HG03135 (cell line): ENCODE measurements at regions not wholly inside any gene's neighbourhood (a gene's known extent, or its start where the extent isn't known, plus 50 kb on each side); places are given as distances from the start of the nearest gene placed in this dataset.

Experiments
- ATAC-seq: cut with Tn5 transposase; IDR thresholded peaks from one replicate; pipeline ENCODE4 v1.9.1; 2021; ENCODE audit warnings: mild to moderate bottlenecking, moderate library complexity; ENCODE audit not compliant: unreplicated experiment

DNA sequence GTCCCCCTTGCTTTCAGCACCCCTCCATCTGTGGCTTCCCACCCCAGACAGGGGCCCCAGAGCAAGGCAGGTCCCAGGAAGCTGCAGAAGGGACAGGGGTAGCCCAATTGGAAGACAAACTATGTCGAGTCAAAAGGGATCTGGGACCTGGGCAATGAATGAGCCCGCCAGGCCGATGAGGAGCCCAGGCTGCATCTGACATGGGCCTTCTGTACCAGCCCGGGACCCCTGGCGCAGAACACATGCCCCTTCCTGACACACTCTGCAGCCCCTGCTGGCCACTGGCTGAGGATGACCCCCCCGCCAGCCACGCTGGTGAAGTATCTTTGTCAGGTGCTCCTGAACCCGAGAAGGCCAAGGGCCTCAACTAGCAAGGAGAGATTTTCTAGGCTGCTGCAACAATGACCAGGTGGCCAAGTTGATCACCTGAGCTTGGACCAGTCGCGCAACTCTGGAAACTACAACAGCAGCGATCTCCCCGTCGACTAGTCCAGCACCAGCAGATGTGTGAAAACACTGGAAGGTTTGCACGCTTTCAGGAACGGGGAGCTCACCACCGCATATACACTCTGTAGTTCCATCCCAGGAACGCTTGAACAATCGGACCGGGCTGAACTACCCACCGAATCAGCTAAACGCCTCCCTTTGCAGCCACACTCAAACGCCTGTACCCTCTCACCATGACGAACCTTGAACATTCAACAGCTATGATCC is 119.0 kb downstream of the NCOR2 start:
- no peak for ATAC-seq

DNA sequence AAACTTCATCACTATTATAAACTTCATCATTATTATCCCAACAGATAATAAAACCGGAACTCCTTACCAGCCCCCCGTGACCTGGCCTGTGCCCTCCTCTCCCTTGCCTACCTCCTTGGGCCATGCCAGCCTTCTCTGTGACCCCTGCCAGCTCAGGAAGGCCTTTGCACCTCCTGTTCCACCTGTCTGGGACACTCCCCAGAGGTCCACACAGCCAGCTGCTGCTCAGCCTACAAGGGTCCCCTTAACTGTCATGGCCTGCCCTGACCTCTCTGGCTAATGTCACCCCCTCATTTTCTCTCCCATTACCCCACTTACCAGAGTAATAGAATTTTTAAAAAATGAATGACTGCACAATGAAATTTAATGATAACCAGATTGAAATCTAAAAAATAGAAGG is 121.0 kb downstream of the NCOR2 start:
- no peak for ATAC-seq

DNA sequence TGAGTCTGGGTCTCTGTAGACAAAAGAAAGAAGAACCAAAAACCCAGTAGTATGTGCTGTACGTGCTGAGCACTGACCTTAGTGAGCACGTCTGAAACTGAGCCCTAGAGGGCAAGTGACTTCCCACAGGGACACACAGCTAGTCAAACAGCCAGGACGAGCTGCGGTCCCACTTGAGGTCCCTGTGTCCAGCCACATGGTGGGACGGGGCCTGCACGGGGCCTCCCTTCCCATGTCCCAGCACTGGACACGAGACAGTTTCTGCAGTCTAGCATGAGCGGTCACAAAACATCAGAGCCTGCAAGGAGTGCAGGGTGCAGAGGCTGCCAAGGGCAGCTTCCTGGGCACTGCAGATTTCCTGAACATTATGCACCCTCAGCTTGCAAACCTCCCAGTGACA is 121.6 kb downstream of the NCOR2 start:
- no peak for ATAC-seq

DNA sequence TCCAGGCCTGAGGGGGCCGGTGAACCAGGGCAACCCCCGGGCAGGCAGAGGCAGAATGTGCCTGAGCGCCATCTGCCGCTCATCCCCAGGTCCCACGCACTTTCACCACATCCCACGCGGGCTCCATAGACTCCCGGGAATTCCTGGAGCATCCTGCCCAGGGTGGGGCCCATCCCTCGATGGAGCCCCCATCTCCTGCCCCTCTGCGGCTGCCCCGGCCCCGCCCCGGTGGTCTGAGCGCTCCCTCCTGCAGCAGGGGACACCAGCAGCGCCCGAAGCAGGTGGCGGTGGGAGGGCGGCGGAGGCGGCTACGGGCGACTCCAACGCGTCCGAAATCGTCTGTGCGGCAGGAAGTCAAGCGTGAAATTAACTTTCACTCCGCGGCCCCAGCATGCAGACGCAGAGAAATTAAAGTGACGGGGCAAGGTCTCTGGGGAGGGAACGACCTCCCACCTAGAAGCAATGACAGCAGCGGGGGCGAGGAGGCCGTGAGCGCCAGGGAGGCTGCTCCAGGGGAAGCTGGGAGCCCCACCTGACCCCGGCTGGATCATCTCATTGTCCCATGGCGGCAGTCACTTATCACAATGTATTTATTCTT is 122.2 kb downstream of the NCOR2 start:
- no peak for ATAC-seq

DNA sequence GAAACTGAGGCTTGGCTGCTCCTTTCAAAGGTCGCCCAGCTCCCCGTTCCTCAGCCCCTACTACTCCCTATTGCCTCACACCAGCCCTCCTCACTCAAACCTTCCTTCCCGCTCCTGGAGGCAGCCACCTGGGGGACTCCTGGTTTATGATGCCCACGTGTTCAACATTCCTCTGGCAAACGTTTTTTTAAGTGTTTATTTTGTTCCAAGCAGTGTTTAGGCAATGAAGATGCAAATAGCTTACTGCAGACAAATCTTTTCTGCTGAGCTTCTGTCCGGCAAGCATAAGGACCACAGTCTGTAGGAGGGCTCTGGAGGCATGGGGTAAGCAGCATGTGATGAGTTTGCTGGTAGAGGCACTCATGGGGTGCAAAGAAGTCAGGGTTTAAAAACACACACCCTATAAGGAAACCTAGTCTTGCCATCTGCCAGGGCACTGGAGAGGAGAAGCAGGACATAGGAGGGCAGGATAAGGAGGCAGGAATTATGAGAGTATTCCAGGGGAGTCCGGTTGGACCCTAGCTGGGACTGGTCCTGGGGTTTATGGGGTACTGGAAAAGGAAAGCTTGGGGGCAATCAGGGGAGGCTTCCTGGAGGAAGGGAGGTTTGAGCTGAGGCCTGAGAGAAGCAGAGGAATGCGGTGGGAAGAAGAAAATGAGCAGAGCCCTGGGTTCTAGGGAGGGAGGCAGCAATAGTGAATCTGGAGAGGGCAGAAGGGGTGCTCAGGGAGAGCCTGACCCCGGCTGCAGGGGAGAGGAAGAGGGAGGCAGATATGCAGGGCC is 123.3 kb downstream of the NCOR2 start:
- no peak for ATAC-seq

DNA sequence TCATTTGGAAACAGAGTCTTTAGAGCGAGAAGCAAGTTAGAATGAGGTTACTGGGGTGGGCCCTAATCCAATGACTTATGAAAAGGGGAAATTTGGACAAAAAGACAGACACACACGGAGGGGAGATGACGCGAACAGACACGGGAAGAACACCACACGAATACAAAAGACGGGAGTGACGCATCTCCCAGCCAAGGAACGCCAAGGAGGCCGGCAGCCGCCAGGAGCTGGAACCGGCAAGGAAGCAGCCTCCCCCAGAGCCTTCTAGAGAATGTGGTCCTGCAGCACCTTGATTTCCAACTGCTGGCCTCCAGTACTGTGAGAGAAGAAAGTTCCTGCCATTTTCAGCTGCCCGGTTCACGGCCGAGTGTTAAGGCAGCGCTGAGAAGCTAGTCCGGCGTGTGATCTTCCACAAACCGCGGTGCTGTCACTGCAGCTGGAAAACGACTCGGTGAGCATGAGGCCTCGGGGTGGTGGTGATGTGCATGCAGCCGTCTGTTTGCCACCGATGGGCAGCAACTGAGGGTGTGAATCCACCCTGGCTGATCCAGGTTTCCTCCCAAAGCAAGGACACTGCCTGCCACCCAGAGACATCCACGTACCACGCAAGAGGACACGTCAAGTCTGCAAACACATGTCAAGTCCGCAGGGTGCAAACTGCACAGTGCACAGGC is 124.5 kb downstream of the NCOR2 start:
- no peak for ATAC-seq

DNA sequence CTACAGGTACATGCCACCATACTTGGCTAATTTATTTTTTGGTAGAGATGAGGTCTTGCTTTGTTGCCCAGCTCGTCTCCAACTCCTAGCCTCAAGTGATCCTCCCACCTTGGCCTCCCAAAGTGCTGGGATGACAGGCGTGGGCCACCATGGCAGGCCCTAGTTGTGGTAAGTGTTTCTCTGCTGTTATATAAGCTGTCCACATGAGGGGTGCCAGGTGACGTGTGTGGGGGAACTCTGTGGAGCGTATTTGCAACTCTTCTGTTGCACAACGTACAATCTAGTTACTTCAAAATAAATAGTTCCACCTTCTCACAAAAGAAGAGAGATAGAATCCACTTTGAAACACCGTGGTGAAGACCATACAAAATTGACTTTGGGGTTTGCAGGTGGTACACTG is 125.1 kb downstream of the NCOR2 start:
- ATAC-seq: no peak

DNA sequence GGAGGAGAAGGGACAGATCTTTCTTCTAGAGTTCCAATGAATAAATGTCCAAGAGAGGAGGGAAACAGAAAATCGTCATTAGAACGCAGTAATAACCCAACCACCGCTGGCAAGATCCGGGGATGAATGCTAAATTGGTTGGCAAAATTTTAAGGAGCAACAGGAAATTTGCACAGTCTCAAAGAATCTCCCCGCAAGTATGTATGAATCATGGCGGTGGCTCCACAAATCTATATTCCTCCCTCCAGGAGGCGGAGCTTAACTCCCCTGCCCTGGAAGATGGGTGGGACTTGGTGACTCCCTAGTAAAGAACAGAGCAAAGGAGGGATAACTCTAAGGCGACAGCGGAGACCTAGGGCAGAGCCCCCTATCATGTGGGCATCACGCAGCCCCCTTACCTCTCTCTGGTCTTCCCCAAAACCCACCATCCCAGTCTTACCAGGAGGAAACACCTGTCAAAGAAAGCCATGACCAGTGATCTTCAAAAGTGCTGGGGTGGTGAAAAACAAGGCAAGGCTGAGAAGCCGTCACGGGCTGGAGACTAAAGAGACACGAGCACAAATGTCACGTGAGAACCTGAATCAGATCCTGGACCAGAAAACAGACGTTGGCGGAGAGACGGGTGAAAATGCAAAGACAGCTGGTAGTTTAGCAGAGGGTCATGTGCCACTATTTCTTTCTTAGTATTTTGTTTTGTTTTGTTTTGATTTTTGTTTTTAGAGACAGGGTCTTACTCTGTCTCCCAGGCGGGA is 125.8 kb downstream of the NCOR2 start:
- no peak for ATAC-seq

DNA sequence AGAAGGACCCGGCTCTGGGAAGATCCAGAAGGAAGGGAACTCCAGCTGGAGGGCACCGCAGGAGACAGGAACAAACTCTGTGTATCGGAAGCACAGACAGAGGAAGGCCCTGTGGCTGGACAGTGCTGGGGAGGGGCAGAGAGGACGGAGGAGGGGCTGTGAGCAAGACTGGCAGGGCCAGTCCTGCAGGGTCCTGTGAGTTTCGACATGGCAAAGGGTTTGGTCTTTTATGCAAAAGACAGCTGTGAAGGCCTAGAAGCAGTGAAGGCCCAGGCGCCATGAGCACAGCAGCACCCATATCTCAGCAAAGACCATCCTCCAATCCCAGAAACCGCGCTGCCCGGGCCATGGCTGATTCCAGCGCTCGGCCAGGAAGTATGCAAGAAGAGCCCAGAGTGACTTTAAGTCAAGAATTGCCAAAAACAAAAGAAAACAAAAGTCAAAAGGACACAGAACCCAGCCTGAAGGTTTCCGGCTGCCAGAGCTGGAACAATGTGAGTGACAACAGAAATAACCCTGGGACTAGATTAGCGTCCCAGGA is 126.5 kb downstream of the NCOR2 start:
- ATAC-seq: no peak

DNA sequence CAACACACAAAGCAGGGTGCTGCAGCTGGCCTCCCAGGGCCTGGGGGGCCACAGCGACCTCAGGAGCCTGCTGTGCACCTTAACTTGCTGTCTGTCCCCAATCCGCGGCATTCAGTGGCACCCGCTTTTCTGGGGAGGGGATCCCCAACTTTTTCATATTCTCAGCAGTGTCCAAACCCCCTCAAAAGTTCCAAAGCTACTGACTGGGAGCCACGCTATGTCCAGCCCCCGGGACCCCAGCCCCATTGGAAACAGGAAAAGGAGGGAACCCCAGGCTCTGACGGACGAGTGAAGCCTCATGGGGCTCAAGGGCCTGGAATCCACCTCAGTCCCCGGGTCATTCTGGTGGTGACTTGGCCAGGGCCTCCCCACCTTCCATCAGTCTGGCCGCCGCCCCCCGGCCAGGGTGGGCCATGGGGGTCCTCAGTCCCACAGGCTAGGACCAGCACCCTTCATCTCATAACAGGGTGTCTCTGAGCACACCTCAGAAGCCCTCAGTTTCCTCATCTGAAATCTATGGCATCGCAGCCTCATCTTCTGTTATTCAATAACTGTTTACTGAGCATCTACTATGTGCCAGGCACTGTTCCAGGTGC is 127.3 kb downstream of the NCOR2 start:
- no peak for ATAC-seq

DNA sequence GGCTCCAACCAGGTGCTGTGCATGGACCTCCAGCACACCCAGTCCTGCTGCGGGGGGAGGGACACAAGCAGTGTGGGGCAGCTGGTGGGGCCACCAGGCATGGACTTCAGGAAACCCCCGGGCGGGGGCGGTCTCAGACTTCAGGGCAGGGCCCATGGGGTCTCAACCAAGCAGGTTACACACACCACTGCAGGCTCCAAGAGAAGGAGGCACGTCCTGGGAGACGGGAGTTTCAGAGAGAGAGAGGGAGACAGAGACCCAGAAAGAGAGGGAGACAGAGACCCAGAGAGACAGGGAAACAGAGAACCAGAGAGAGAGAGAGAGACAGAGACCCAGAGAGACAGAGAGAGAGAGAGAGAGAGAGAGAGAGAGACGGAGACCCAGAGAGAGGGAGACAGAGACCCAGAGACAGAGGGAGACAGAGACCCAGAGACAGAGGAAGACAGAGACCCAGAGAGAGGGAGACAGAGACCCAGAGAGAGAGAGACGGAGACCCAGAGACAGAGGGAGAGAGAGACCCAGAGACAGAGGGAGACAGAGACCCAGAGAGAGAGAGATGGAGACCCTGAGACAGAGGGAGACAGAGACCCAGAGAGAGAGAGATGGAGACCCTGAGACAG is 128.9 kb downstream of the NCOR2 start:
- no peak for ATAC-seq

DNA sequence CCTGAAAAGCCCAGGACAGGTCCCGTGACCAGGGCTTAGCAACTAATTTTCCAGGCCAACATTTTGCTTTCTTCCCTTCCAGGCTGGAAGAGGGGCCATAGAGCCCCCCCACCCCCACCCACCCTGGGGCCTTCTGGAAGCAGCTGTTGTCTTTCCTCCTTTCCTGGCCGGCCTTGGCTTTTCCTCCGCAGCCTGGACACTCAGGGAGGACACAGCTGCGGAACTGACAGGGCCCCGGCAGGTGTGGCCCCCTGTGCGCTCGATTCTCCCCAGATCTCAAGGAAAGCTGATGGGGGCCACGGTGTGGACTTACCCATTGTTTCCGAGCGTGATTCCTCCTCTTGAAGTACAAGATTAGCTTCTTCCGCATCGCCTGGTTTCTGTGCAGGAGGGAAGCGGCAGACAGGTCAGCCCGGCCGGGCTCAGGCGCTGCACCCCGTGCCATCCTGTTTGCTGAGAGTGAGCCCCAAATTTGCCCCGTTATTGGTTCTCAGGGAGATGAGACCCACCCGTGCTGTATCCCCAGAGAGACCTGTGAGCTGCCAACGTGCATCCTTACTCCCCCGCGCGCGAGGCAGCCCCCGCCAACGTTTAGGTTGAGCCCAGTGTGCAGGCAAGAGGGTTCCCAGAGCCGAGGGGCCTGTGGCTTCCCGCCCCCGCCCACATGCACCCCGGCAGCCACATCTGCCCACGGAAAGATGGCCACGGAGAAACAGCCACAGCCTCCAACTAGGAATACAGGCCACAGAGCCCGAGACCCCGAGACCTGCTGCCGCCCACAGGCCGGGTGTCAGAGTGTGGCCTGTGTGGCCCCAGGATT is 129.6 kb downstream of the NCOR2 start:
- ATAC-seq: no peak

DNA sequence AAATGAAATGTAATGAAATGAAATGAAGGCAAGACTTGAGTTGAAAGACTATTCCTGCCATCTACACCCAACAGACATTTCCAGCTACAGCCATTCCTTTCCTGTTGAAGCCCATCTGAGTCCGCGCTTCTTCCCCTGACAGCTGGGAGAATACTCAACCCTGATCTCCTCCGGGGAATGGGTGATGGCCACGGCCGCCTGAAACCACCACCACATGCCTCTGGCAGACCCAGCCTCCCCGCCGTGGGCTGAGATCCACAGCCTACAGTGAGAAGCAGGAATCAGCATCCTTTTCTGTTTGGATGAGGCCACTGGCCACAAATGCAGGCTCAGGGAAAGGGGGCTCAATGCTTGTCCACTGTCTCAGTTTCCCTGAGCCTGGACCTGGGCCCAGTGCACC is 130.3 kb downstream of the NCOR2 start:
- no peak for ATAC-seq

DNA sequence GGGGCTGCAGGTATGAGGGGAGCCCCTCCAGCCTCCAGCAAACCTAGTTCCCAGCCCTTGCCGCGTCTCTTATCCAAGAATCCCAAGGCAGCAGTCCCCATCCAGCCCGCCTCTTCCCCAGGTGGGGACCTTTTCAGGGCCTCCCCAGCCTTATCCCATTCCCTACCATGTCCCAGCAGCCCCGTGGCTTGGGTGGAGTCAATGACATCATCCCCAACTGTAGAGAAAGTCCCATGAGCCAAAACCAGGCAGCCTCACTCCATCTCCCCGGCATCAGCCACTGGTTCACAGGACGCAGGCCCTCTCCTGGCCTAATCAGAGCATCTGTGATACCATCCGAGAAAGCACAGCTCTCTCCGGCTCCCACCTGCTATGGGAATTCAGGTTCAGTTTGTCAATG is 131.0 kb downstream of the NCOR2 start:
- ATAC-seq: no peak

DNA sequence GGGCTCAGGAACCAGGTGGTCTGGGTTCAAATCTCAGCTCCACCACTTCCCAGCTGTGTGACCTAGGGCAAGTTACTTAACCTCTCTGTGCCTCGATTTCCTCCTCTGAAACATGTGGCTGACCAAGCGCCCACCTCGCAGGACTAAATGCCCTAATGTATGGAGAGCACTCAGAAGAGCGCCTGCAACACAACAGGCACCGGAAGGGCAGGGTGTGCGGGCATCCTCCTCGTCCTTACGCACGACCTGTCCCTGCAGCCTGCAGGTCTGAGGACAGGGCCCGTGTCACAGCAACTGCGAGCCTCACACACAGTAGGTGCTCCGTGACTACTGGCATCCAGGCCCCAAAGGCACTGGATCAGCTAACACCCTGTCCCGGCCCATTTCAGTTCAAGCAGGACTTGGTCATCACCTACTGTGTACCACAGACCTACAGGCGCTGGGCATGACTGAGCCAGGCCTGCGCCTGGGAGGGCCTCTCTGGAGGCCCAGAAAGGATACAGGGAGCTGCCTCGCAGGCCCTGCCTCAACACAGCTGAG is 131.5 kb downstream of the NCOR2 start:
- ATAC-seq: no peak

DNA sequence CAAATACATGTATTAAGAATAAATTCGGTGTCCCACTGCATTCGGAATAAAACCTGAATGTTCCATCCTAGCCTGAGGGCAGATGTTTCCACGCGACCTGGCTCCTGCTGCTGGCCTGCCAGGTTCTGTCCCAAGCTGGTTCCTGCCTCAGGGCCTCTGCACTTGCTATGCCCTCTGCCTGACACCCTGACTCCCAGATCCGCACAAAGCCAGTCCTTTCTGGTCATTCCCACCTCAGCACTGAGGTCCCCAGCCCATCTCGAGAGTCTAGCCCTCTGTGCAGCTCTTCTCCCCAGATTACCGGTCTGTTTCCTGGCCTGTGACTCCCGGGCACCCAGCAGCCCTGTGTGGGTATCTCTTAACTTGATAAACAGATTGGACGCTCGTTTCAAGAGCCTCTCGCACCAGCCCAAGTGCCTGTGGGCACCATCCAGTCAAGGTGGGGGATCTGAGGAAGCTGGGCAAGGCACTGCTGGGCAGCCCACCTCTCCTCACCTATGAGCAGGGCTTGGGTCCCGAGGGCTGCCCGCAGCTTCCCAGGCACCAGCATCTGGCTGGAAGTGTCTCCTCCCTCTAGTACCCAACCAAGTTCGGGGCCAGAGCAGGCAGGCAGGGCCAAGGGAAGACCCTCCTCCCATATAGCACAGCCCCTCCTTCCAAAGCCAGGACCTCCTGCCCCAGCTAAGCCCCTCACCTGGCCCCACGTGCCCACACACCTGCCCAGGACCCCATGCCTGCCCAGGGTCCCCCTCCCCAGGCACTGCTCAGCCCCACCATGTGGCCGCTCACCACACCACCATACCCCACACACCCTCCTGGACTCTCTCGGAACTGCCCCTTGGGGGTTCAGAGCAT is 132.2 kb downstream of the NCOR2 start:
- ATAC-seq: no peak

DNA sequence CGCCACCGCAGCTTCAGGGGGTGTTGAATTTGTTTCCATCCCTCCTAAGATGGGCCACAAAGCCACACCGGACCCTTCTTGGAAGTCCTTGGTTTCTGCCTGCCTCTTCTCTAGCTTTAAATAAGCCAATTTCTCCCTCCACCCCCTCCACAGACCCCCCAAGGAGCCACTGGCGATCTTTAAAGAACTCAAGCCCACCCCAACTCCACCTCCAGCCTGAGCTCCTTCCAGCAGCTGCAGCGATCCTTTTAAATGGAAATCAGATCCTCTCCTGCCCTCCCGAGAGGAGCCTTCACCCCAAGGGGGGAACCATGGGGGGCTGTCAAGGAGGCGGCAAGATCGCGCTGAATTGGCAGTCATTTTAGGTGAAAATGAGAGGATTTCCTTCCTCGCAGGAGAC is 133.1 kb downstream of the NCOR2 start:
- ATAC-seq: no peak

DNA sequence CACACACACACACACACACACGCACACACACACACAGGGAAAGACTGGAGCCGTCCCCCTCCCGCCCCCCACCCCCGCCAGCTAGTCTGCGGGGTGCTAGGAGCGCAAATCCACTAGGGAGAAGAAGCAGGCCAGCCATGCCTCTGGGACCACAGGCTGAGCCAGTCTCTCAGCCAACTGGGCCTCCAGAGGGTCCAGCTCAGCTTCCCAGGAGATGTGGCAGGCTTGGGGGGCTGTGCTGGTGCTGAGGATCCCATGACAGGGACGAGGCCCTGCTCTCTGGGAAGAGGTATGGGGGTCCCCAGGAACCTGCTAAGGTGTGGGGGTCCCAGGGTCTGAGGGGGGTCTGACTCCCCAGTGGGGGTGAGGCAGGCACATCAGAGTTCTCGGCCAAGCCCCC is 133.5 kb downstream of the NCOR2 start:
- ATAC-seq: no peak
